Glomerular endothelial cell (primary cell): ENCODE measurements at regions not wholly inside any gene's neighbourhood (a gene's known extent, or its start where the extent isn't known, plus 50 kb on each side); places are given as distances from the start of the nearest gene placed in this dataset.
A peak's percentile ranks its signal among the peaks of the same experiment; 100 is the strongest.
"Not testable (repeated sequence)": the region's sequence is repeated elsewhere in the genome, so short reads cannot be mapped to it uniquely, and the experiment has no call there.

Experiments used
- DNase-seq: peaks from one replicate; pipeline ENCODE4 v3.0.0-alpha.2; 2011; ENCODE audit warnings: low read depth, low spot score; ENCODE audit errors: extremely low read depth

GRCh38 chr3:56927855-56928254 lies 126.1 kb upstream of the ARHGEF3 start:
- DNase-seq: no peak

- DNase-seq: no peak
Observed at GRCh38 chr3:56926947-56927282, 125.2 kb upstream of the ARHGEF3 start.

GRCh38 chr3:56926243-56926946 lies 124.6 kb upstream of the ARHGEF3 start:
- no peak for DNase-seq

- DNase-seq: not testable (repeated sequence)
Observed at GRCh38 chr3:56924700-56925099, 123.0 kb upstream of the ARHGEF3 start.

- DNase-seq: peak; percentile 94
Observed at GRCh38 chr3:56923526-56924224, 121.9 kb upstream of the ARHGEF3 start.

- no peak for DNase-seq
Observed at GRCh38 chr3:56921573-56922453, 120.1 kb upstream of the ARHGEF3 start.

GRCh38 chr3:56919797-56920195 lies 118.0 kb upstream of the ARHGEF3 start:
- DNase-seq: no peak

- no peak for DNase-seq
Observed at GRCh38 chr3:56919137-56919796, 117.5 kb upstream of the ARHGEF3 start.

- DNase-seq: no peak
Observed at GRCh38 chr3:56918111-56918568, 116.4 kb upstream of the ARHGEF3 start.

GRCh38 chr3:56917361-56918110 lies 115.8 kb upstream of the ARHGEF3 start:
- no peak for DNase-seq

GRCh38 chr3:56916716-56917360 lies 115.1 kb upstream of the ARHGEF3 start:
- no peak for DNase-seq

- no peak for DNase-seq
Observed at GRCh38 chr3:56915966-56916586, 114.3 kb upstream of the ARHGEF3 start.

- DNase-seq: no peak
Observed at GRCh38 chr3:56914646-56915045, 112.9 kb upstream of the ARHGEF3 start.

- DNase-seq: no peak
Observed at GRCh38 chr3:56911363-56911762, 109.6 kb upstream of the ARHGEF3 start.

GRCh38 chr3:56909349-56909748 lies 107.6 kb upstream of the ARHGEF3 start:
- no peak for DNase-seq

GRCh38 chr3:56908004-56908403 lies 106.3 kb upstream of the ARHGEF3 start:
- DNase-seq: no peak

GRCh38 chr3:56904552-56905215 lies 102.9 kb upstream of the ARHGEF3 start:
- DNase-seq: no peak

- DNase-seq: no peak
Observed at GRCh38 chr3:56903231-56903782, 101.6 kb upstream of the ARHGEF3 start.
